ENCODE measurements at regions not wholly inside any gene's neighbourhood (a gene's known extent, or its start where the extent isn't known, plus 50 kb on each side); places are given as distances from the start of the nearest gene placed in this dataset.

DNA sequence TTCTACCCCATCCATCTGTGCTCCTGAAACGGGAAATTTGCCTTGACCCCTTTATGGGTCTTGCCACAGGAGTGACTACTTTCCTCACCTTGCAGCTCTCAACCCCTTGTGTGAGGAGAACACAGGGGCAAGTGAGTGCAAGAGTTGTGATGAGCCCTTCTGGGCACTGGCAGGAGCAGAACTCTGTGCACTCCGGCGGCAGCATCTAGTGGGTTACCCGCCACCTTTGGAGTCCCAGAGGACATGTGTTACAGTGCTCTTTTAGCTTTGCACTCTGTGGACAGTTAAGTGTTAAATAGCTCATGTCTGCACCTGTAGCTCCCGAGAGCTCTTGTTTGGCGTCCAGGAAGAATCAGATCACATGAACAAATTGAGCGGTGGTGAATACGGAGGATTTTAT is 940.2 kb downstream of the GRIK2 start:
- DNase-seq: no peak

GRCh38 chr6:102327697-102328225 is 934.3 kb downstream of the GRIK2 start:
- DNase-seq: no peak

- no peak for DNase-seq
These were observed 920.2 kb downstream of the GRIK2 start for GRCh38 chr6:102313699-102314098.

GRCh38 chr6:102309700-102310099 is 916.2 kb downstream of the GRIK2 start:
- no peak for DNase-seq

GRCh38 chr6:102300350-102300749 is 906.8 kb downstream of the GRIK2 start:
- no peak for DNase-seq

DNA sequence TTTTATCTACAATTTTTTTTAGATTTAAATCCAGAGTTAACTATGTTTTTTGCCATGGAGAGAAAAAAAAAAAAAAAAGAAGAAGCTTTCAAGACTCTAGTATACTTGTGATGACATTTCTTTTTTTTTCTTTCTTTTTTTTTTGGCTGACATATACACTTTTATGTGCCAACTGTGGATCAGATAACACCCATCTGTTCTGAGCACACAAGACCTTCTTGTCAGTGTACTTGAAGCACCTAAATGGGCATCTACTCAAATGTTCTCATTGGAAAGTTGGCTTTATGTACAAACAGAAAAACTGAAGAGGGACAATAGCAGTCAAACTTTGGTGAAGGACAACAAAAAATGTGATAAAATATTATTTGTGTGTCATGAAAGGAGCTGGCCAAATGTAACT is 904.5 kb downstream of the GRIK2 start:
- no peak for DNase-seq
